ENCODE measurements at regions not wholly inside any gene's neighbourhood (a gene's known extent, or its start where the extent isn't known, plus 50 kb on each side); places are given as distances from the start of the nearest gene placed in this dataset.

DNA sequence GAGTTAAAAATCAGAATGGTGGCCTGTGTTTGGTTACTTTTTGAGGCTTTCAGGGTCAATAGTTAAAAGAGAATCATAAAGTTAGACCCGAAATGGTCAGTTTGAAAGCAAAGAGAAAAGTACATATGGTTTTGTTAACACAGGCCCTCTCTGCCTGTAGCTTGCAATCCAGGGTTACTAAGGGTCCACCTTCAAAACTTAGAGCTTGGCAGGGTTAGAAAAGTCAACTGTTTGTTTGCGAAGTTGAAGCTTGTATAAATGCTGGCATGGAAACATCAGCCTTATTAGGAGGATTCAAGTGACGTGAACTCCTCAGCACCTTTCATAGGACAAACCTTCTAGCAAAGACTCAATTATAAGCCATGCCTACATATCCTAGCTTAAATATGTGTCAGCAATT, 196.3 kb upstream of the SEMA3A start:
- Histone ChIP-seq H3K36me3 (replicated peaks; ENCODE audit: insufficient read depth, low read length) (no peaks in the 10 kb centered on the region), H3K4me2 (ENCODE audit: low read depth, low read length) (no peak overlapping the region), H3K9me2 (replicated peaks; ENCODE audit: insufficient read depth, low read length) (no peaks in the 10 kb centered on the region; the same call in 1 of the 2 replicates), H3K4me3 (ENCODE audit: low read length) (no peak overlapping the region), H3K27ac (ENCODE audit: low read length) (no peak overlapping the region), H3K27me3 (replicated peaks; ENCODE audit: insufficient read depth, low read length) (no peaks in the 10 kb centered on the region), H3K4me1 (ENCODE audit: low read length) (peaks cover 5% of the 10 kb centered on the region), H3K9ac (ENCODE audit: low read length) (no peak overlapping the region), H3K79me2 (ENCODE audit: low read length) (no peaks in the 10 kb centered on the region), H3F3A (ENCODE audit: insufficient read depth, low read length) (no peaks in the 10 kb centered on the region), H4K20me1 (ENCODE audit: insufficient read depth, low read length) (no peaks in the 10 kb centered on the region), H2AFZ (ENCODE audit: low read length) (no peak overlapping the region), H3K9me3 (replicated peaks; ENCODE audit: insufficient read depth, low read length) (no peaks in the 10 kb centered on the region)
- DNase-seq, result no peak
- TF ChIP-seq EZH2phosphoT487 (IDR thresholded peaks at IDR 0.05; ENCODE audit: low read length), result no peak
- TF ChIP-seq CTCF (IDR thresholded peaks at IDR 0.05; ENCODE audit: low read length), result no peak
- no peak for TF ChIP-seq EZH2 (optimal IDR thresholded peaks at IDR 0.05; ENCODE audit: low read depth, low read length)

DNA sequence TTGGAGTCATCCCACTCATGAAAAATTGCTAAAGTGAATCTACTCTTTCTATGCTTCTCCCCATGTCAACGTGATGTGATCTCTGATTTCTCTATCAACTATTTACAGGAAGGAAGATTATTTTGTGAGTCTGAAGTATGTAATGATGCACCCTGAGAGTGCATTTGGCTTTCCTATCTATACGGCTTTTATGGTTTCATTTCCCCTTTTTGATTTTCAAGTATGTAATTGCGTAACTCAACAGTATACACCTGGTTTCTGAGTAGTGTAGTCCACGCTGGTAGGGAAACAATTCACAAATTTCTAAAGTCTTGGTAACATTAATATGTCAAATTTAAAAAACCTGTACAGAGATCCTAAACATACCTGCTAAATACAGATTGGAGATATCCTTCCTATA, 194.7 kb upstream of the SEMA3A start:
- H3K27me3 ChIP-seq (replicated peaks; ENCODE audit: insufficient read depth, low read length), result no peaks in the 10 kb centered on the region
- DNase-seq, result peak; percentile 52
- no peaks in the 10 kb centered on the region for H3K36me3 ChIP-seq (replicated peaks; ENCODE audit: insufficient read depth, low read length)
- no peak overlapping the region for H2AFZ ChIP-seq (ENCODE audit: low read length)
- TF ChIP-seq CTCF (IDR thresholded peaks at IDR 0.05; ENCODE audit: low read length) (no peak), EZH2phosphoT487 (IDR thresholded peaks at IDR 0.05; ENCODE audit: low read length) (no peak), EZH2 (optimal IDR thresholded peaks at IDR 0.05; ENCODE audit: low read depth, low read length) (no peak)
- peaks cover 5% of the 10 kb centered on the region for H3K4me1 ChIP-seq (ENCODE audit: low read length)
- no peaks in the 10 kb centered on the region for H3F3A ChIP-seq (ENCODE audit: insufficient read depth, low read length)
- H3K9me3 ChIP-seq (replicated peaks; ENCODE audit: insufficient read depth, low read length), result no peaks in the 10 kb centered on the region
- peak overlapping the region; percentile 9; the same call in 1 of the 2 replicates for H3K4me2 ChIP-seq (ENCODE audit: low read depth, low read length)
- H3K27ac ChIP-seq (ENCODE audit: low read length), result peak overlapping the region; percentile 5; the same call in 1 of the 2 replicates
- H3K79me2 ChIP-seq (ENCODE audit: low read length), result no peaks in the 10 kb centered on the region
- H3K9ac ChIP-seq (ENCODE audit: low read length), result no peak overlapping the region
- H3K9me2 ChIP-seq (replicated peaks; ENCODE audit: insufficient read depth, low read length), result no peaks in the 10 kb centered on the region; the same call in 1 of the 2 replicates
- H4K20me1 ChIP-seq (ENCODE audit: insufficient read depth, low read length), result no peaks in the 10 kb centered on the region
- H3K4me3 ChIP-seq (ENCODE audit: low read length), result no peak overlapping the region

GRCh38 chr7:84387595-84387994, 193.0 kb upstream of the SEMA3A start:
- Histone ChIP-seq H4K20me1 (ENCODE audit: insufficient read depth, low read length) (no peaks in the 10 kb centered on the region), H3F3A (ENCODE audit: insufficient read depth, low read length) (no peaks in the 10 kb centered on the region), H3K9me2 (replicated peaks; ENCODE audit: insufficient read depth, low read length) (no peaks in the 10 kb centered on the region; the same call in 1 of the 2 replicates), H3K79me2 (ENCODE audit: low read length) (no peaks in the 10 kb centered on the region), H3K4me1 (ENCODE audit: low read length) (peaks cover 5% of the 10 kb centered on the region), H3K9me3 (replicated peaks; ENCODE audit: insufficient read depth, low read length) (no peaks in the 10 kb centered on the region), H2AFZ (ENCODE audit: low read length) (no peak overlapping the region), H3K27ac (ENCODE audit: low read length) (no peak overlapping the region), H3K9ac (ENCODE audit: low read length) (no peak overlapping the region), H3K4me3 (ENCODE audit: low read length) (no peak overlapping the region), H3K36me3 (replicated peaks; ENCODE audit: insufficient read depth, low read length) (no peaks in the 10 kb centered on the region), H3K4me2 (ENCODE audit: low read depth, low read length) (no peak overlapping the region), H3K27me3 (replicated peaks; ENCODE audit: insufficient read depth, low read length) (no peaks in the 10 kb centered on the region)
- TF ChIP-seq EZH2phosphoT487 (IDR thresholded peaks at IDR 0.05; ENCODE audit: low read length) (no peak), CTCF (IDR thresholded peaks at IDR 0.05; ENCODE audit: low read length) (no peak), EZH2 (optimal IDR thresholded peaks at IDR 0.05; ENCODE audit: low read depth, low read length) (no peak)
- DNase-seq, result no peak

All from MM.1S (cell line).